ENCODE measurements at regions not wholly inside any gene's neighbourhood (a gene's known extent, or its start where the extent isn't known, plus 50 kb on each side); places are given as distances from the start of the nearest gene placed in this dataset.

DNA sequence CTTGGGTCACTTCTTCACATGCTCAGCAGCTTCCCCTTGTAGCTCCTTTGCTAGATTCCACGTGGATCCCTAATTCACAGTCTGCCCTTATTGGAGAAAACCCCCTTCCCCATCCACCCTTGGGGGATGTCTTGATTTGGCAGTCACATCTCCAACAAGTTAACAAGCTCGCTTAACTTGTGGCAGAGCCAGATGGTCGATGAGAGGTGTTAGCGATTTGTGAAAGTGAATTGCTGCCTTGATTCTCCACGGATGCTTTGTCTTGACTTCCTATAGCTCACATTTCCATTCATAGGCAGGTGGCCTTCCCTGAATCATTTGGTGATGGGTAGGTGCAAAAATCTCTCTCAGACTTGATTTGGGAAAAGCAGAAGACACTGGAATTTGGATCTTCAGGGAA is 387.9 kb downstream of the TCERG1L start:
- POLR2A ChIA-PET (ENCODE audit: low non-redundant PET), result no interaction called here
- CTCF ChIA-PET, result interaction anchor here (0.5 kb wide), 1 partner anchor 166 kb away, joined by 3 read pairs; no protein-coding TSS in a partner anchor
- Histone ChIP-seq H3K27me3 (replicated peaks; ENCODE audit: insufficient read depth, low read depth, low read length, poor library complexity) (no peaks in the 10 kb centered on the region), H3K4me3 (ENCODE audit: low read depth, low read length, poor library complexity, severe bottlenecking) (no peak overlapping the region), H3K4me1 (ENCODE audit: insufficient read depth, low read length, poor library complexity, severe bottlenecking) (no peaks in the 10 kb centered on the region), H3K9me3 (ENCODE audit: low read depth, low read length, poor library complexity, severe bottlenecking) (no peaks in the 10 kb centered on the region), H3K27ac (ENCODE audit: low read depth, low read length, poor library complexity, severe bottlenecking) (no peak overlapping the region), H3K36me3 (ENCODE audit: insufficient read depth, low read length, poor library complexity, severe bottlenecking) (no peaks in the 10 kb centered on the region)
- no peak for DNase-seq (ENCODE audit: low spot score)
- no TSS peak for BruUV-seq (replicated peaks)
- no peak for TF ChIP-seq EZH2 (IDR thresholded peaks at IDR 0.05; ENCODE audit: borderline replicate concordance, low read depth, low read length, poor library complexity, severe bottlenecking)
- TF ChIP-seq, protein P1, sequence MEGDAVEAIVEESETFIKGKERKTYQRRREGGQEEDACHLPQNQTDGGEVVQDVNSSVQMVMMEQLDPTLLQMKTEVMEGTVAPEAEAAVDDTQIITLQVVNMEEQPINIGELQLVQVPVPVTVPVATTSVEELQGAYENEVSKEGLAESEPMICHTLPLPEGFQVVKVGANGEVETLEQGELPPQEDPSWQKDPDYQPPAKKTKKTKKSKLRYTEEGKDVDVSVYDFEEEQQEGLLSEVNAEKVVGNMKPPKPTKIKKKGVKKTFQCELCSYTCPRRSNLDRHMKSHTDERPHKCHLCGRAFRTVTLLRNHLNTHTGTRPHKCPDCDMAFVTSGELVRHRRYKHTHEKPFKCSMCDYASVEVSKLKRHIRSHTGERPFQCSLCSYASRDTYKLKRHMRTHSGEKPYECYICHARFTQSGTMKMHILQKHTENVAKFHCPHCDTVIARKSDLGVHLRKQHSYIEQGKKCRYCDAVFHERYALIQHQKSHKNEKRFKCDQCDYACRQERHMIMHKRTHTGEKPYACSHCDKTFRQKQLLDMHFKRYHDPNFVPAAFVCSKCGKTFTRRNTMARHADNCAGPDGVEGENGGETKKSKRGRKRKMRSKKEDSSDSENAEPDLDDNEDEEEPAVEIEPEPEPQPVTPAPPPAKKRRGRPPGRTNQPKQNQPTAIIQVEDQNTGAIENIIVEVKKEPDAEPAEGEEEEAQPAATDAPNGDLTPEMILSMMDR (conservative IDR thresholded peaks at IDR 0.05; ENCODE audit: low read depth, low read length), result no peak
- intact Hi-C loops (cut with micrococcal nuclease; ENCODE audit: unreplicated experiment), result no loop called here

DNA sequence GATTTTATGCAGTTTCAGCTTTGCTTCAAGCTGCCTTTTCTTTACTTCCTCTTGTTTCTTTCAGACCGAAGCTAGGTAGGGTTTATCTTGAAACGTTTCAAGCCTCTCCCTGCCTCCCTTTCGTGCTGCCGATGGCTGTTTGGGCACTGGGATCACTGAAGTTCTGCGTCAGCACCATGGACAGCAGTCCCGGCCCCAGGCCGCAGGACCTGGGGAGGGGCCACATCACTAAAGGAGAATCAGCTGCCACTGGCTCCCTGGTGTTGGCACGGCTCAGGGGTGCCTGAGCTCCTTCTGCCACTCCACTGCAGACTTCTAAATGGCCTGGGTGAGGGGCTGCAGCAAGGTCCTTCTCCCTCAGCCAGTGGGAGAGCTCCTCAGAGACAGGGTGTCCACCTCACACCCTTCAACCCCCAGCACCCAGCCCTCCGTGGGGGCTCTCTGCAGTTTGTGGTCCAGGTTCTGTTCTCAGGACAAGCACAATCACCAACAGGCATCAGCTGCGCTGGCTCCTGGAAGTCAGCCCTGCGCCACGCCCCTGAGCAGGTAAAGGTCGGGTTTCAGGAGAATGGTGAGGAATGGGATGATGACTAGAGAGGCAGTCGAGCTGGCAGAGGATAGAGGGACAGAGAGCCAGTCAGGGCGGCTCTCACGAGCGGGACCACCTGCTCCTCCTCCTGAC is 387.2 kb downstream of the TCERG1L start:
- no peaks in the 10 kb centered on the region for H3K36me3 ChIP-seq (ENCODE audit: insufficient read depth, low read length, poor library complexity, severe bottlenecking)
- ChIA-PET CTCF (no interaction called here), POLR2A (ENCODE audit: low non-redundant PET) (no interaction called here)
- TF ChIP-seq EZH2 (IDR thresholded peaks at IDR 0.05; ENCODE audit: borderline replicate concordance, low read depth, low read length, poor library complexity, severe bottlenecking), result no peak
- TF ChIP-seq, protein P1 (conservative IDR thresholded peaks at IDR 0.05; ENCODE audit: low read depth, low read length), result no peak
- no peaks in the 10 kb centered on the region for H3K27me3 ChIP-seq (replicated peaks; ENCODE audit: insufficient read depth, low read depth, low read length, poor library complexity)
- no peaks in the 10 kb centered on the region for H3K4me1 ChIP-seq (ENCODE audit: insufficient read depth, low read length, poor library complexity, severe bottlenecking)
- no peaks in the 10 kb centered on the region for H3K9me3 ChIP-seq (ENCODE audit: low read depth, low read length, poor library complexity, severe bottlenecking)
- no peak overlapping the region for H3K4me3 ChIP-seq (ENCODE audit: low read depth, low read length, poor library complexity, severe bottlenecking)
- no peak overlapping the region for H3K27ac ChIP-seq (ENCODE audit: low read depth, low read length, poor library complexity, severe bottlenecking)
- DNase-seq (ENCODE audit: low spot score), result peak; percentile 45
- intact Hi-C loops (cut with micrococcal nuclease; ENCODE audit: unreplicated experiment), result no loop called here
- no TSS peak for BruUV-seq (replicated peaks)

- CTCF ChIA-PET, result no interaction called here
These were observed 385.1 kb downstream of the TCERG1L start for GRCh38 chr10:130926442-130926841.

More at GRCh38 chr10:130926442-130926841, 385.1 kb downstream of the TCERG1L start:
- H3K9me3 ChIP-seq (ENCODE audit: low read depth, low read length, poor library complexity, severe bottlenecking), result no peaks in the 10 kb centered on the region
- DNase-seq (ENCODE audit: low spot score), result no peak
- no TSS peak for BruUV-seq (replicated peaks)
- POLR2A ChIA-PET (ENCODE audit: low non-redundant PET), result no interaction called here
- TF ChIP-seq, protein P1 (conservative IDR thresholded peaks at IDR 0.05; ENCODE audit: low read depth, low read length), result no peak
- no peak for TF ChIP-seq EZH2 (IDR thresholded peaks at IDR 0.05; ENCODE audit: borderline replicate concordance, low read depth, low read length, poor library complexity, severe bottlenecking)
- H3K27ac ChIP-seq (ENCODE audit: low read depth, low read length, poor library complexity, severe bottlenecking), result no peak overlapping the region
- H3K36me3 ChIP-seq (ENCODE audit: insufficient read depth, low read length, poor library complexity, severe bottlenecking), result no peaks in the 10 kb centered on the region
- no peaks in the 10 kb centered on the region for H3K4me1 ChIP-seq (ENCODE audit: insufficient read depth, low read length, poor library complexity, severe bottlenecking)
- H3K4me3 ChIP-seq (ENCODE audit: low read depth, low read length, poor library complexity, severe bottlenecking), result no peak overlapping the region
- intact Hi-C loops (cut with micrococcal nuclease; ENCODE audit: unreplicated experiment), result no loop called here
- no peaks in the 10 kb centered on the region for H3K27me3 ChIP-seq (replicated peaks; ENCODE audit: insufficient read depth, low read depth, low read length, poor library complexity)

Data from A673 (cell line).